HG03025 (cell line): ENCODE measurements at regions not wholly inside any gene's neighbourhood (a gene's known extent, or its start where the extent isn't known, plus 50 kb on each side); places are given as distances from the start of the nearest gene placed in this dataset.
"Not testable (repeated sequence)": the region's sequence is repeated elsewhere in the genome, so short reads cannot be mapped to it uniquely, and the experiment has no call there.

Source experiments
- ATAC-seq: cut with Tn5 transposase; IDR thresholded peaks from one replicate; pipeline ENCODE4 v1.9.1; 2021; ENCODE audit warnings: mild to moderate bottlenecking, moderate library complexity; ENCODE audit not compliant: unreplicated experiment, low FRiP score

DNA sequence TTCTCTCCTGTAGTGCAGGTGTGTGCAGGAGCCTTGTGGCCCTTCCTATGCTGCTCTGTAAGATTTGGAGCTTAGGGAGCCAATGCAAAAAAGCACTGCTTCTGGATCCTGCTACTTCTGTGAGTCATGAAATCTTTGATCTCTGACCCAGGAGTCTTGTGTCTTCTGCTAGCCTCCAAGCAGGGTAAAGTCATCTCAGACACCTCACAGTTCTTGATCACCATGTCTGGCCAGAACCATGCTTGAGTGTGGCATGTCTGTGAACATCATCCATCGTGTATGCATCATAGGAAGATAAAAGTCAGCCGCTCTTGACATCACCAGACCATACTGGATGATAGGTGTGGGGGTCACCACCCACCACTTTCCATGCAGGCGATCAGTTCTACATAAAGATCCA lies 247.8 kb downstream of the RPLP1 start:
- no peak for ATAC-seq

- ATAC-seq, result no peak
Measured at GRCh38 chr15:69701198-69701597, 248.6 kb downstream of the RPLP1 start.

- no peak for ATAC-seq
Measured at GRCh38 chr15:69703532-69704187, 251.0 kb downstream of the RPLP1 start.

- ATAC-seq, result no peak
Measured at GRCh38 chr15:69704229-69704628, 251.6 kb downstream of the RPLP1 start.

DNA sequence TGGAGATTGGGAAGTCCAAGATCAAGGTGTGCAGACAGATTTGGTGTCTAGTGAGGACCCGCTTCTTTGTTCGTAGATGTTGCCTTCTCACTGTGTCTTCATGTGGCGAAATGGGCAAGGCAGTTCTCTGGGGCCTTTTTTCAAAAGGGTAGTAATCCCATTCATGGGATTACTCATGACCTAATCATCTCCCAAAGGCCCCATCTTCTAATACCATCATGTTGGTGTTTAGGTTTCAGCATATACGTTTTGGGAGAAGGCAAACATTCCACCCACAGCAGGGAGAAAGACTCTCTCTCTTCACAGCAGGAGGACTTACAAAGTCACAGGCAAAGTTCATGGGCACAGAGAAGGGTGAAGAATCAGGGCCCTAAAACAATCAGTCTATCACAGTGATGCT lies 252.1 kb downstream of the RPLP1 start:
- ATAC-seq, result no peak

DNA sequence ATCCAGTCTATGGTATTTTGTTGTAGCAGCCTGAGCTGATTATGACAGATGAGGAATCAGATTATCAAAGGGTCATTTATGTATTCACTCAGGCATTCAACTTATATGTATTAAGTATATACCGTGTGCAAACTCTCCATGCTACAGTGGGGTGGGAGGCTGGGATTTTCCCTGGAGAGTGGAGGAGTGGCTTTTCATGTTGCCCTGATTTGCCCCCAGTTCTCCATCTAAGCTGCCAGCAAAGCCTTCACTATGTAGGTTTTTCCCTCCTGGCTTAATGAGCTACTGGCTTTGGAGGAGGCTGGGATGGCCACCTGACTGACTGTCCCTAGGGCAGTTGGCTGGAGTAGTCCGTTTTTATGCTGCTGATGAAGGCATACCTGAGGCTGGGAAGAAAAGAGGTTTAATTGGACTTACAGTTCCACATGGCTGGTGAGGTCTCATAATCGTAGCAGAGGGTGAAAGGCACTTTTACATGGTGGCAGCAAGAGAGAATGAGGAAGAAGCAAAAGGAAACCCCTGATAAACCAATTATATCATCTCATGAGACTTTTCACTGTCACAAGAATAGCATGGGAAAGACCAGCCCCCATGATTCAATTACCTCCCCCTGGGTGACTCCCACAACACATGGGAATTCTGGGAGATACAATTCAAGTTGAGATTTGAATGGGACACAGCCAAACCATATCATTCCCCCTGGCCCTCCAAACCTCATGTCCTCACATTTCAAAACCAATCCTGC lies 253.9 kb downstream of the RPLP1 start:
- ATAC-seq, result no peak

GRCh38 chr15:69707241-69707640 lies 254.6 kb downstream of the RPLP1 start:
- ATAC-seq, result not testable (repeated sequence)

- not testable (repeated sequence) for ATAC-seq
Measured at GRCh38 chr15:69708436-69709122, 256.0 kb downstream of the RPLP1 start.

- no peak for ATAC-seq
Measured at GRCh38 chr15:69712991-69713390, 260.4 kb downstream of the RPLP1 start.

DNA sequence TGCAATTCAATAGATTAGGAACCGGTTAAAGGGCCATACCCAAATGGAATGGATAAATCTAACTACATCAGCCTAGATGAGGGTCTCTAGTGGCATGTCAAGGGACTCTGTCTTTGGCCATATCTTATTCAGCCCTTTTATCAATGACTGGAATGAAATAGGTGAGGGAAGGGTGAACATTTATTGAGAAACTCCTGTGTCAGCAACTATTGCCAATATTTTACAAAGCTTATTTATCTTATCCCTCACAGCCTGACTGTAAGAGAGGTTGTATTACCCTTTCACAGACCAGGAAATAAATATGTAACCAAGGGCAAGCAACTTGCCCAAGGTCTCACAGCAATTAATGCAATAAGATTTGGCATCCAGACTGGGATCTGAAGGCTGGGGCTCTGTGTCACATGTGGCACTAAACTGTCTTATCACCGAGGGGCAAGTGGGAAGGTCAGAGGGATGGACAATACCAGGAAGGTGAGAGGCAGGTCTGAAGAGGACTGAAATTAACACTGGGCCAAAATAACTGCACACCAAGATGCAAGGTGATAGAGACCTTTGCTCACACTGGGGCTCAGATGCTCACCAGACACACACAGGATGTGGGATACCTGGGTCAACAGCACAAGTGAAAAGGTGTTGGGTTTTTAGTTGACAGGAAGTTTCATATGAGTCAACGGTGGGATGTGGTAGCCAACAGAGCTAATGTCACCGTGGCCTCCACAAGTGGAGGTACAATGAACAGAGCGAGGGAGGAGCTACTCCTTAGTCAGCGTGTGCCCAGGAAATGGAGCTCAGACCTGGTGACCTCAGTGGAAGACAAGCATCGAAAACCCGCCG lies 261.3 kb downstream of the RPLP1 start:
- peak; percentile 63 for ATAC-seq

DNA sequence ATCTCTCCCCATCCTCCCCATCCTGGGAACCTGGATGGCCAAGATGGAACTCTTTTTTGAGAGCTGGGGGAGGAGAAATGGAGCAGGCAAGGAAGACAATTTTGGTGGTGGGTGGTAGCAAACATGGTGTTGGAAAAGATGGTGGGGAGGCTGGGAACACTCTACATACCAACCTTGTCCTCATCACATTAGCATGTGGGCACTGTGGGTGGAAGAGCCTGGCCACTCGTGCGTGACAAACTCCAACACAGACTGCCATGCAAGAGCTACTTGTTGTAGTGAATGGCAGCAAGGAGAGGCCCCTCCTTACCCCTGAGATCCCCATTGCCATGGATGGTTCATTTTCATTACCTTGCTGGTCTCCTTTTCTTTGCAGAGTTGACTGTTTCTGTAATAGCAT lies 262.6 kb downstream of the RPLP1 start:
- no peak for ATAC-seq

GRCh38 chr15:69718436-69718835 lies 265.8 kb downstream of the RPLP1 start:
- no peak for ATAC-seq

DNA sequence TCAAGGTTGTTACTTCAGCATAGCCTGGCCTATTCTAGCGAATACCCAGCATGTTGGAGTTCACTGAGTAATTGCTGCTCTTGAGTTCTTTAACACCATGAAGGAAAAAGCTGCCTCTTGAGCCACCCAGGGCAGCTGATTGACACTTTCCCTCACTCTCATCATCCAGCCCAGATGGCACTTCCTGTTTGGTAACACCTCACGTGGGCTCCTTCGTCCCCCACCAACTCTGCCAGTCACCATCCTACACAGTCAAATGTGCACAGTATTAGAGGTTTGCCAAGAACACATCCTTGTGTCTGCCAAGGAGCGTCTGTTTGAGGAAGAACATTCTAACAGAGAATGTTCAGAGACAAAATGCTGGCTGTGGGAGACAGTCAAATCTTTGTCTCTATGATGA lies 266.3 kb downstream of the RPLP1 start:
- no peak for ATAC-seq

DNA sequence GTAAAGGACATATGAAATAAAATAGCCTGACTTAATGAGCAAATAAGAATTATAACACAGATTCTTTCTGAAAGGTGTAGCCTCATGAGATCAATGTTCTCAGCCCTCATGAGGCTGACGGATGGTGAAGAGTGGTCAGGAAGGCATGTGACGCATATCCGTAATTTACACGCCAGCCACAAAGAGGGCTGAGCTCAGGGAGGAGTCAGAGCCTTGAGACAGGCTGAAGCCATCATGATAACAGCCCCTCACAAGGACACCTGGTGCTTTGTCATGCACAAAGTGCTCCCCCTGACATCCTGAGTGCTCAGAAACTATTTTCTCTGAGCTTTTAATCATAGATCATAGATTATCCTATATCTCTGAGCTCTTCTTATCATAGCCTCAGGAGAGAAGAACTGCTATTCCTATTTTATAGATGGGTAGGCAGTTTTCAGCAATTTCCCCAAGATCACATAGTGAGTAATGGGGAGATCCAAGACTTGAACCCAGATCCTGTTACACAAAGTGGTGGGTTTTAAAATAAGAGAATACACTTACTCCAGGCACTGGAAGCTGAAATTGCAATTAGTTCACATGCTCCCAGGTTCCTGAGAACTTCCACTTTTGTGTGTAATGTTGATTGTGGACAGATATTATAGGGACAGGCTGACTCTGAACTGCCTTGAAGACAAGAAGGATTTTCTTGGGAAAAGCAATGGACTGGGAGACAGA lies 267.1 kb downstream of the RPLP1 start:
- ATAC-seq, result no peak

DNA sequence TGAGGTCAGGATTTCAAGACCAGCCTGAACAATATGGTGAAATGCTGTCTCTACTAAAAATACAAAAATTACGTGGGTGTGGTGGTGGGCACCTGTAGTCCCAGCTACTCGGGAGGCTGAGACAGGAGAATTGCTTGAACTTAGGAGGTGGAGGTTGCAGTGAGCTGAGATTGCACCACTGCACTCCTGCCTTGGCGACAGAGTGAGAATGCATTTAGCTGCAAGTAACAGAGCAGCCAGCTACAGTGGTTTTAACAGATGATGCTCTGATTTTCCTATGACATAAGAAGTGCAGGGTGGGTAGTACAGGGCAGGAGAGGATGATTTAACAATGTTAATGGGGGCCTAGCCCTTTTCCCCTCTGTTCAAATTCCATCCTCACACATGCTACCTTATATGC lies 267.9 kb downstream of the RPLP1 start:
- no peak for ATAC-seq

GRCh38 chr15:69722924-69723323 lies 270.3 kb downstream of the RPLP1 start:
- ATAC-seq, result no peak

- ATAC-seq, result no peak
Measured at GRCh38 chr15:69723404-69724096, 270.9 kb downstream of the RPLP1 start.

DNA sequence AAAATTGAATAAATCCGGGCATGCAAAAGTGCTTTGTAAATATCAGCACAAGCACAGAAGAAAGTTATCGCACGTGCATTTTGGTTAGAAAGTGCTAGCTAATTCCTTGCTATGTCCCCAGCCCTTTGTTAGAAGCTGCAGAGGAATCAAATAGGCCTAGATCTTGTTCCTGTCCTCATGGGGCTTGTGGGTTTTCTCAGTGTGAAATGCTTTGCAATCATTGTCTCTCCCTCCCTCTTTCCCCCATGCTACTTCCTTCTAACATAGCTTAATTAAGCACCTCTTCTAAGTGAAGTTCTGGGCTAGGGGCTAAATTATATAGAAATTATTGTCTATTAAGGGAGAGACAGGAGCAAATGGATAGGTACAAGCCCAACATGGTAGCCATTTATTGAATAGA lies 271.7 kb downstream of the RPLP1 start:
- no peak for ATAC-seq

DNA sequence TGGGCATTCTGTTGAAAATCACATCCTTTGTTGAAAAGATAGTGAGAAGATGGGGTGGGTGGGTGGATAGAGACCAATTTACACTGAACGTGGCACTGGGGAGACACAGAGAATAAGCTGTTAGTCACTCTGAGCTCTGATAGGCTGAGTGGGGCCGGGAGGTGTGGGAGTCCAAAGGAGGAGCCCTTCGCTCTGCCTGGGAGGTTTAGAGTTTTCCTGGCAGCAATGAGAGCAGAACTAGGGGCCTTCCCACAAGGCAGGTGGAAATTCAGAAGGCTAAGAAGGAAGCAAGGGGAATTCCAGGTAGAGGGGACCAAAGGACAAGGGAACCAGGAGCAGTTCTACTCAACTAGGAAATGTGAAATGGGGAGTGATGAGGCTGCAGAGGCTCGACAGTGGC lies 272.7 kb downstream of the RPLP1 start:
- no peak for ATAC-seq

DNA sequence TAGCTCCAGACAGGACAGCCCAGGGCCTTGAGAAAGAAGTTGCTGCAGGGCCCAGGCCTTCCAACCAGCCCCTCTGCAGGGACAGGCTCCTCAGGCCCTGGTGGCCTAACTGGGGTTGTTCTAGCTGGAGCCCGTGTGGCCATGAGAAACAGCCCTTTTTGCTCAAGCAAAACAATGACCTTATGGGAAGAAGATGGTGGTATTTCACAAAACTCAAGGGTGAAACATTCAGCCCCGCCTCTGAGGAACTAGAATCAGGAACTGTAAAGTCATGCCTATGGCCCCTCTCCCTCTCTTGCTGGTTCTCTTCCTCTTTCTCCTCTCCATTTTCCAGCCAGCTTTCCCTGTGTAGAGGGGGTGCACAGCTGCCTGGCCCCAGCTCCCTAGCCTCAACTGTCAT lies 273.3 kb downstream of the RPLP1 start:
- ATAC-seq, result no peak
